ENCODE measurements at regions not wholly inside any gene's neighbourhood (a gene's known extent, or its start where the extent isn't known, plus 50 kb on each side); places are given as distances from the start of the nearest gene placed in this dataset.

GRCh38 chr5:92390657-92391056 lies 1007.5 kb upstream of the ARRDC3 start:
- TF ChIP-seq CTCF (IDR thresholded peaks at IDR 0.05 in 4 of 5, conservative IDR thresholded peaks at IDR 0.05 in 1 of 5) (no peak), POLR2A (IDR thresholded peaks at IDR 0.05) (no peak)
